Chondrocyte (in vitro differentiated cells): ENCODE measurements at regions not wholly inside any gene's neighbourhood (a gene's known extent, or its start where the extent isn't known, plus 50 kb on each side); places are given as distances from the start of the nearest gene placed in this dataset.

Experiments
- DNase-seq: peaks from one replicate; pipeline ENCODE4 v3.0.0; 2021; ENCODE audit warnings: mixed read lengths, low spot score
- H3K27ac Mint-ChIP-seq: one replicate; pipeline ENCODE4 v1.8.0; 2021; ENCODE audit warnings: mild to moderate bottlenecking, moderate library complexity, mixed read lengths; ENCODE audit not compliant: unreplicated experiment
- H3K27me3 Mint-ChIP-seq: 2 replicates; pipeline ENCODE4 v1.8.0; 2021; ENCODE audit warnings: low read depth, mixed read lengths
- H3K36me3 Mint-ChIP-seq: 2 replicates; pipeline ENCODE4 v1.8.0; 2021; ENCODE audit warnings: low read depth, mixed read lengths
- H3K4me1 Mint-ChIP-seq: 2 replicates; pipeline ENCODE4 v1.8.0; 2021; ENCODE audit warnings: low read depth, mild to moderate bottlenecking, mixed read lengths
- H3K4me3 Mint-ChIP-seq: one replicate; pipeline ENCODE4 v1.8.0; 2021; ENCODE audit warnings: mild to moderate bottlenecking, moderate library complexity, mixed read lengths; ENCODE audit not compliant: unreplicated experiment
- H3K9me3 Mint-ChIP-seq: 2 replicates; pipeline ENCODE4 v1.8.0; 2021; ENCODE audit warnings: low read depth, mixed read lengths
- CTCF ChIP-seq: fragments of 200-600 bp; sonication (generic); IDR thresholded peaks from 2 replicates; pipeline ENCODE4 v1.5.0; 2021; ENCODE audit warnings: antibody characterized with exemption, mild to moderate bottlenecking, moderate library complexity

- Mint-ChIP-seq H3K36me3 (peaks cover 2% of the 10 kb centered on the region), H3K27ac (peak overlapping the region; percentile 17), H3K4me1 (peaks cover 26% of the 10 kb centered on the region), H3K9me3 (no peaks in the 10 kb centered on the region), H3K27me3 (no peaks in the 10 kb centered on the region), H3K4me3 (no peak overlapping the region)
- peak; percentile 69 for DNase-seq
- TF ChIP-seq CTCF: no peak
Measured at GRCh38 chr17:77356109-77356689, 215.4 kb downstream of the SEC14L1 start.

- H3K4me3 Mint-ChIP-seq: no peak overlapping the region
- peaks cover 21% of the 10 kb centered on the region for H3K4me1 Mint-ChIP-seq
- H3K36me3 Mint-ChIP-seq: peaks cover 2% of the 10 kb centered on the region
- no peaks in the 10 kb centered on the region for H3K9me3 Mint-ChIP-seq
- DNase-seq: peak; percentile 62
- no peak for TF ChIP-seq CTCF
- H3K27ac Mint-ChIP-seq: peak overlapping the region; percentile 61
- no peaks in the 10 kb centered on the region for H3K27me3 Mint-ChIP-seq
Measured at GRCh38 chr17:77356690-77357201, 216.0 kb downstream of the SEC14L1 start.

- no peak overlapping the region for H3K27ac Mint-ChIP-seq
- DNase-seq: peak; percentile 18
Measured at GRCh38 chr17:77358801-77359200, 218.0 kb downstream of the SEC14L1 start.

GRCh38 chr17:77359236-77359635 lies 218.5 kb downstream of the SEC14L1 start:
- no peak for DNase-seq
- no peaks in the 10 kb centered on the region for H3K27me3 Mint-ChIP-seq
- H3K4me1 Mint-ChIP-seq: peaks cover 31% of the 10 kb centered on the region
- H3K27ac Mint-ChIP-seq: no peak overlapping the region
- H3K9me3 Mint-ChIP-seq: no peaks in the 10 kb centered on the region
- peaks cover 2% of the 10 kb centered on the region for H3K36me3 Mint-ChIP-seq
- no peak for TF ChIP-seq CTCF
- no peak overlapping the region for H3K4me3 Mint-ChIP-seq

More at GRCh38 chr17:77358801-77359200, 218.0 kb downstream of the SEC14L1 start:
- no peak overlapping the region for H3K4me3 Mint-ChIP-seq
- no peaks in the 10 kb centered on the region for H3K9me3 Mint-ChIP-seq
- no peak for TF ChIP-seq CTCF
- H3K36me3 Mint-ChIP-seq: peaks cover 2% of the 10 kb centered on the region
- peaks cover 27% of the 10 kb centered on the region for H3K4me1 Mint-ChIP-seq
- no peaks in the 10 kb centered on the region for H3K27me3 Mint-ChIP-seq

GRCh38 chr17:77361986-77362620 lies 221.3 kb downstream of the SEC14L1 start:
- H3K4me1 Mint-ChIP-seq: peaks cover 45% of the 10 kb centered on the region
- H3K4me3 Mint-ChIP-seq: no peak overlapping the region
- TF ChIP-seq CTCF: no peak
- H3K9me3 Mint-ChIP-seq: no peaks in the 10 kb centered on the region
- peak; percentile 60 for DNase-seq
- H3K27ac Mint-ChIP-seq: peak overlapping the region; percentile 36
- H3K27me3 Mint-ChIP-seq: no peaks in the 10 kb centered on the region
- H3K36me3 Mint-ChIP-seq: peaks cover 2% of the 10 kb centered on the region
